ENCODE measurements at regions not wholly inside any gene's neighbourhood (a gene's known extent, or its start where the extent isn't known, plus 50 kb on each side); places are given as distances from the start of the nearest gene placed in this dataset.

DNA sequence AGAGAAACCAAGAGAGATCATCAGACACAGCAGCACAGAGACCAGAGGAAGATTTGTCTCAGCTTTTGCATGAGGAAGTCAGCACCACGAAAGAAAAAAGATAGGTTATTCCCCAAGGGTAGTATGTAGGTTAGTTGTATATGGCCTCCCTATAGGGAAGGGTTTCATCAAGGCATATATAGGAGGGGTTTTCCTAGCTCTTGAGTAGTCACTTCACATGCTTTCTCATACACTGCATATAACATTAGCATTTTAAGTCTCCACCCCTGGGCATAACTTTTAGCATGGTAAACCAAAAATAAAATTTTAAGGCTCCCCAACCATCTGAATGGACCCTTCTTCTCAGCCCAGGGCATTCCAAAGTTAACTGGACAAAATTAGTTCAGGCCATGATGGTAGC, 1571.6 kb upstream of the ACO1 start:
- intact Hi-C loops (cut with micrococcal nuclease) = no loop called here
- no peak overlapping the region for H3K4me3 ChIP-seq (replicated peaks in 1 of 2; ENCODE audit: low read depth in 1 of 2, low read length in 2 of 2)
- no TSS peak for BruUV-seq (replicated peaks)

More for the DNA sequence above, 1571.6 kb upstream of the ACO1 start:
- H3K27ac ChIP-seq (ENCODE audit: low read depth, low read length) = no peak overlapping the region
- TF ChIP-seq POLR2A (IDR thresholded peaks at IDR 0.05; ENCODE audit: borderline replicate concordance, extremely low read depth, insufficient read depth, insufficient read length) (no peak), EZH2phosphoT487 (IDR thresholded peaks at IDR 0.05; ENCODE audit: borderline replicate concordance) (no peak), ZBTB33 (IDR thresholded peaks at IDR 0.05; ENCODE audit: extremely low read depth, insufficient replicate concordance, low read length) (no peak), ELF1 (IDR thresholded peaks at IDR 0.05; ENCODE audit: borderline replicate concordance, low read depth) (no peak), ZNF274 (IDR thresholded peaks at IDR 0.05; ENCODE audit: low read depth, low read length) (no peak), RAD21 (IDR thresholded peaks at IDR 0.05; ENCODE audit: low read depth) (no peak), EGR1 (IDR thresholded peaks at IDR 0.05; ENCODE audit: low read depth) (no peak), TCF7L2 (IDR thresholded peaks at IDR 0.05; ENCODE audit: borderline replicate concordance, extremely low read depth, insufficient read depth, insufficient read length) (no peak), ATF3 (IDR thresholded peaks at IDR 0.05) (no peak), SRF (IDR thresholded peaks at IDR 0.05; ENCODE audit: low read depth) (no peak), JUND (IDR thresholded peaks at IDR 0.05) (no peak), SIN3A (IDR thresholded peaks at IDR 0.05; ENCODE audit: low read depth) (no peak), FOSL1 (IDR thresholded peaks at IDR 0.05; ENCODE audit: low read depth) (no peak), CBX3 (IDR thresholded peaks at IDR 0.05; ENCODE audit: low read depth) (no peak), EZH2 (IDR thresholded peaks at IDR 0.05) (no peak), POLR2AphosphoS5 (IDR thresholded peaks at IDR 0.05; ENCODE audit: low read depth, low read length) (no peak)
- TF ChIP-seq, protein P1, sequence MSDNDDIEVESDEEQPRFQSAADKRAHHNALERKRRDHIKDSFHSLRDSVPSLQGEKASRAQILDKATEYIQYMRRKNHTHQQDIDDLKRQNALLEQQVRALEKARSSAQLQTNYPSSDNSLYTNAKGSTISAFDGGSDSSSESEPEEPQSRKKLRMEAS (IDR thresholded peaks at IDR 0.05) = no peak
- ChIA-PET POLR2A (no interaction called here), CTCF (no interaction called here), RAD21 (ENCODE audit: low non-redundant PET in 1 of 2, low total read pairs in 2 of 2, uncharacterized antibody in 2 of 2, unreplicated experiment in 2 of 2) (no interaction called here)
- no peaks in the 10 kb centered on the region for H3K27me3 ChIP-seq (ENCODE audit: insufficient read depth, low read length)
- ATAC-seq = no peak
- H3K4me1 ChIP-seq (ENCODE audit: control insufficient read depth in 1 of 2, insufficient read depth in 2 of 2, low read length in 2 of 2) = no peaks in the 10 kb centered on the region
- H3K36me3 ChIP-seq (ENCODE audit: control insufficient read depth in 1 of 2, insufficient read depth in 2 of 2, low read length in 2 of 2) = no peaks in the 10 kb centered on the region
- no peak for DNase-seq (ENCODE audit: low read depth, low spot score)
- H3K4me2 ChIP-seq (ENCODE audit: low read length) = no peak overlapping the region
- H3K9me3 ChIP-seq (ENCODE audit: control insufficient read depth in 1 of 2, insufficient read depth in 1 of 2, low read depth in 1 of 2, low read length in 2 of 2) = no peaks in the 10 kb centered on the region
- no peaks in the 10 kb centered on the region for H4K20me1 ChIP-seq (ENCODE audit: insufficient read depth)
- H3K9ac ChIP-seq (ENCODE audit: low read length) = no peak overlapping the region
- no peaks in the 10 kb centered on the region for H3K79me2 ChIP-seq (ENCODE audit: insufficient read depth, low read length)
- no peak overlapping the region for H2AFZ ChIP-seq (ENCODE audit: low read depth, low read length, poor library complexity, severe bottlenecking)
- H3K9me2 ChIP-seq (ENCODE audit: insufficient read depth) = no peaks in the 10 kb centered on the region
